ENCODE measurements at regions not wholly inside any gene's neighbourhood (a gene's known extent, or its start where the extent isn't known, plus 50 kb on each side); places are given as distances from the start of the nearest gene placed in this dataset.

DNA sequence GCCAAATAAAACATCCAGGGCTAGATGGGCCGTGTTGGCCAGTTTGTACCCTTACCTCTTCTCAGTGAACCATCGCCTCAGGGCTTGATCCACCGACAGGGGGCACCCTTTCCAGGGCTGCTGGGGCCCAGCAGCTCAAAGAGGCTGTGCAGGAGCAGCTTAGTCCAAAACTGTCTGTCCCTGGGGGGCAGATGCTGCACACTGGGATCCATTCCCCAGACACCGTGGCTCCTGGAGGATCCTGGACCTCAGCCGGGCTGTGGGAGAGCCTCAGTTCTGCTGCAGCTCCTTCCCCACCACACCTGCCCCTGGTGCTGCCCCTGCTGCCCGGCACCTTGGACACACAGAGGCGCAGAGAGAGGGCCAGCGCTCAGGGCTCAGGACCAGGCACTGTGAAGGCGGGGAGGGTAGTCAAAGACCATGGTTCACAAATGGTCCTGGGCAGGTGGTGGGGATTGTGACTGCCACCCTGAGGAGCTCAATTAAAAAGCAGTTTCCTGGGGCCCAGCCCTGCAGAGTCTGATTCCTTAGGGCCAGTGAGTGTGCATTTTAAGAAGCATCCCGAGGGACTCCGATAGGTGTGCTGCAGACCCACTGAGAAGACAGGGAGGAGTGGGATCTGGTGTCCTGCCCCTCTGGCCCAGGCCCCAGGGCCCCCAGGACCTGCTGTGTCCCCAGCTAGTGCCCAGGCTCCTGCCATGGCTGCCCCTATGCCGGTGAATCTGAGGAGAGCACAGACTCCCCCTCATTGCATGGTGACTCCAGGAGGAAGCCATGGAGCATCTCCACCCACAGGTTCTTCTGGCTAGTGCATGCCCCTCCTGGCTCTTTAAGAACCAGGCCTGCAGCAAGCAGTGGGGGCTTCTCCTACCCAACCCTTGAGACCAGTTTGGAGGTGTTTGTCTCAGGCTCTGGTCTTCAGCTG, 86.5 kb upstream of the PRR20G start:
- no TSS peak for BruUV-seq (replicated peaks)
- no peaks in the 10 kb centered on the region for H3K9me1 ChIP-seq (ENCODE audit: insufficient read depth, low read length)
- H2BK20ac ChIP-seq (ENCODE audit: low read depth, low read length), result no peak overlapping the region
- H3K14ac ChIP-seq (replicated peaks; ENCODE audit: low read depth, low read length), result no peak overlapping the region
- H4K5ac ChIP-seq (ENCODE audit: low read depth, low read length), result no peak overlapping the region
- no peaks in the 10 kb centered on the region for H4K20me1 ChIP-seq (ENCODE audit: insufficient read depth, low read length)
- ATAC-seq (ENCODE audit: low read depth) (no peak), DNase-seq (no peak)
- CTCF ChIA-PET, result interaction anchor here (0.7 kb wide), 1 partner anchor 21 kb away, joined by 3 read pairs; no protein-coding TSS in a partner anchor
- no peak overlapping the region for H3K27ac ChIP-seq (ENCODE audit: insufficient read depth, low read length)
- H3K36me3 ChIP-seq (ENCODE audit: control insufficient read depth, insufficient read depth, low read length), result no peaks in the 10 kb centered on the region
- H2BK120ac ChIP-seq (ENCODE audit: low read depth, low read length), result no peak overlapping the region
- H2AK5ac ChIP-seq (ENCODE audit: low read depth, low read length), result no peak overlapping the region
- H3K4ac ChIP-seq (ENCODE audit: low read depth, low read length), result no peak overlapping the region
- no peaks in the 10 kb centered on the region for H3K9me3 ChIP-seq (ENCODE audit: control insufficient read depth, insufficient read depth, low read length)
- dilution Hi-C loops (cut with HindIII; ENCODE audit: low sequenced_read_pairs, unreplicated experiment) (no loop called here), intact Hi-C loops (cut with micrococcal nuclease) (no loop called here), in situ Hi-C loops (cut with MboI; ENCODE audit: low sequenced_read_pairs) (no loop called here)
- H4K8ac ChIP-seq (ENCODE audit: low read depth in 2 of 2, low read length in 2 of 2), result no peak overlapping the region
- no peaks in the 10 kb centered on the region for H3K4me1 ChIP-seq (ENCODE audit: control insufficient read depth, insufficient read depth, low read length)
- H2AK9ac ChIP-seq (replicated peaks; ENCODE audit: low read depth, low read length, poor library complexity), result no peak overlapping the region
- no peak overlapping the region for H3K56ac ChIP-seq (ENCODE audit: extremely low read depth, insufficient read depth, low read length)
- H2BK5ac ChIP-seq (ENCODE audit: low read depth, low read length, poor library complexity, severe bottlenecking), result no peak overlapping the region
- POLR2A ChIA-PET (ENCODE audit: unreplicated experiment), result no interaction called here
- peaks cover 6% of the 10 kb centered on the region; the same call in 1 of the 2 replicates for H3K27me3 ChIP-seq (ENCODE audit: control insufficient read depth, insufficient read depth, low read length)
- 39% methylated on average over 4 of the region's 12 CpGs; no CpG with 5 or more reads in 1 of the 2 experiments for WGBS, 2 experiments (ENCODE audit: extremely low coverage in 2 of 2, insufficient read length in 1 of 2)
- TF ChIP-seq MAFK (IDR thresholded peaks at IDR 0.05; ENCODE audit: low read depth, low read length) (no peak), RAD21 (IDR thresholded peaks at IDR 0.05; ENCODE audit: low read length) (0 out of 2 replicates have a peak, but pooled peaks have one; percentile 11), MXI1 (IDR thresholded peaks at IDR 0.05; ENCODE audit: borderline replicate concordance, low read depth, low read length) (no peak)
- TF ChIP-seq, protein P1, sequence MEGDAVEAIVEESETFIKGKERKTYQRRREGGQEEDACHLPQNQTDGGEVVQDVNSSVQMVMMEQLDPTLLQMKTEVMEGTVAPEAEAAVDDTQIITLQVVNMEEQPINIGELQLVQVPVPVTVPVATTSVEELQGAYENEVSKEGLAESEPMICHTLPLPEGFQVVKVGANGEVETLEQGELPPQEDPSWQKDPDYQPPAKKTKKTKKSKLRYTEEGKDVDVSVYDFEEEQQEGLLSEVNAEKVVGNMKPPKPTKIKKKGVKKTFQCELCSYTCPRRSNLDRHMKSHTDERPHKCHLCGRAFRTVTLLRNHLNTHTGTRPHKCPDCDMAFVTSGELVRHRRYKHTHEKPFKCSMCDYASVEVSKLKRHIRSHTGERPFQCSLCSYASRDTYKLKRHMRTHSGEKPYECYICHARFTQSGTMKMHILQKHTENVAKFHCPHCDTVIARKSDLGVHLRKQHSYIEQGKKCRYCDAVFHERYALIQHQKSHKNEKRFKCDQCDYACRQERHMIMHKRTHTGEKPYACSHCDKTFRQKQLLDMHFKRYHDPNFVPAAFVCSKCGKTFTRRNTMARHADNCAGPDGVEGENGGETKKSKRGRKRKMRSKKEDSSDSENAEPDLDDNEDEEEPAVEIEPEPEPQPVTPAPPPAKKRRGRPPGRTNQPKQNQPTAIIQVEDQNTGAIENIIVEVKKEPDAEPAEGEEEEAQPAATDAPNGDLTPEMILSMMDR (conservative IDR thresholded peaks at IDR 0.05; ENCODE audit: low read depth, low read length), result peak; percentile 24; the same call in 1 of the 2 replicates
- H3K9ac ChIP-seq (ENCODE audit: low read depth, low read length), result no peak overlapping the region
- no peak overlapping the region for H4K91ac ChIP-seq (ENCODE audit: insufficient read depth, low read depth, low read length)
- H2AFZ ChIP-seq (replicated peaks; ENCODE audit: low read length, poor library complexity), result no peak overlapping the region
- H3K4me2 ChIP-seq (ENCODE audit: low read depth, low read length), result no peak overlapping the region
- H3K79me1 ChIP-seq (ENCODE audit: low read depth in 1 of 2, low read length in 2 of 2), result no peaks in the 10 kb centered on the region
- H2BK15ac ChIP-seq (ENCODE audit: low read depth, low read length), result no peak overlapping the region
- H3K23ac ChIP-seq (ENCODE audit: low read depth, low read length), result no peak overlapping the region
- H3K4me3 ChIP-seq (ENCODE audit: insufficient read depth, low read depth, low read length), result no peak overlapping the region
- no peak overlapping the region for H3K18ac ChIP-seq (ENCODE audit: low read depth, low read length)

Data from IMR-90 (cell line).